HCT116 (cell line): ENCODE measurements at regions not wholly inside any gene's neighbourhood (a gene's known extent, or its start where the extent isn't known, plus 50 kb on each side); places are given as distances from the start of the nearest gene placed in this dataset.

Source experiments
- ATAC-seq: fragments of 200-7000 bp; cut with Tn5 transposase; 2 replicates; pipeline ENCODE4 v1.9.1; 2020; ENCODE audit warnings: mild to moderate bottlenecking, moderate library complexity
- BruUV-seq: library from RNA; stranded (reverse); fragments of 400-500 nt; replicated peaks from 2 replicates; lab custom pipeline; 2021; lab: Mats Ljungman, UMichigan
- CTCF ChIA-PET: fragments of 300-600 bp; sonication (Branson Sonifier 250); formaldehyde crosslinking; loops from one replicate; lab custom pipeline; 2021; ENCODE audit warnings: antibody characterized with exemption; lab: Charles Lee
- POLR2A ChIA-PET: fragments of 300-600, 350-600 bp; sonication (Branson Sonifier 250); formaldehyde crosslinking; loops from one replicate; lab custom pipeline; 2021; ENCODE audit warnings: antibody characterized with exemption; lab: Charles Lee
- RAD21 ChIA-PET, 2 experiments: fragments of 300-600 bp; sonication (Branson Sonifier 250); formaldehyde crosslinking; loops; one replicate each; lab custom pipeline; 2023; ENCODE audit warnings: low total read pairs in 2 of 2; ENCODE audit not compliant: uncharacterized antibody in 2 of 2, unreplicated experiment in 2 of 2, low non-redundant PET in 1 of 2; lab: Charles Lee
- DNase-seq: peaks from one replicate; pipeline ENCODE4 v3.0.0-alpha.2; 2010; ENCODE audit warnings: low read depth, low spot score
- H2AFZ ChIP-seq: fragments of 200-600 bp; shearing (Covaris generic), sonication (generic); 2 replicates; pipeline ENCODE4 v1.6.1; 2017; ENCODE audit warnings: low read depth, mixed run types, mixed read lengths, antibody characterized with exemption, low read length; ENCODE audit not compliant: poor library complexity, severe bottlenecking
- H3K27ac ChIP-seq: 2 replicates; pipeline ENCODE4 v1.5.1; 2012; ENCODE audit warnings: low read depth, low read length
- H3K27me3 ChIP-seq: fragments of 200-600 bp; sonication (generic); 2 replicates; pipeline ENCODE4 v1.6.1; 2016; ENCODE audit warnings: mixed run types, low read length, mixed read lengths; ENCODE audit not compliant: insufficient read depth
- H3K36me3 ChIP-seq, 2 experiments: fragments of 200-500 bp in 1 of 2; fragments of 200-600 bp in 1 of 2; sonication (Bioruptor generic) in 1 of 2; sonication (generic) in 1 of 2; 2 replicates each; pipeline versions ENCODE4 v1.5.1 to v1.6.1; 2014 to 2016; ENCODE audit warnings: low read length in 2 of 2, inconsistent platforms in 1 of 2, mixed read lengths in 1 of 2, mixed run types in 1 of 2; ENCODE audit not compliant: insufficient read depth in 2 of 2, control insufficient read depth in 1 of 2
- H3K4me1 ChIP-seq, 2 experiments: fragments of 200-600 bp in 1 of 2; sonication (generic) in 1 of 2; 2 replicates each; pipeline versions ENCODE4 v1.5.1 to v1.6.1; 2012 to 2017; ENCODE audit warnings: low read length in 2 of 2, inconsistent platforms in 1 of 2, mild to moderate bottlenecking in 1 of 2, mixed read lengths in 1 of 2, mixed run types in 1 of 2, moderate library complexity in 1 of 2; ENCODE audit not compliant: insufficient read depth in 2 of 2, control insufficient read depth in 1 of 2
- H3K4me2 ChIP-seq: fragments of 200-600 bp; sonication (generic); 2 replicates; pipeline ENCODE4 v1.6.1; 2017; ENCODE audit warnings: mixed run types, low read length, mixed read lengths
- H3K4me3 ChIP-seq, 2 experiments: fragments of 200-600 bp in 1 of 2; sonication (generic) in 1 of 2; replicated peaks in 1 of 2; 2 replicates each; pipeline ENCODE4 v1.5.1; 2011 to 2016; ENCODE audit warnings: low read length in 2 of 2, control low read depth in 1 of 2, low read depth in 1 of 2, mild to moderate bottlenecking in 1 of 2, mixed read lengths in 1 of 2, mixed run types in 1 of 2
- H3K79me2 ChIP-seq: fragments of 200-600 bp; sonication (generic); 2 replicates; pipeline ENCODE4 v1.6.1; 2017; ENCODE audit warnings: mild to moderate bottlenecking, mixed run types, low read length, moderate library complexity, mixed read lengths; ENCODE audit not compliant: insufficient read depth
- H3K9ac ChIP-seq: fragments of 200-600 bp; sonication (generic); 2 replicates; pipeline ENCODE4 v1.6.1; 2016; ENCODE audit warnings: low read length, mixed read lengths
- H3K9me2 ChIP-seq: fragments of 200-600 bp; sonication (generic), shearing (Covaris generic); 2 replicates; pipeline ENCODE4 v1.6.1; 2017; ENCODE audit warnings: mixed run types, mild to moderate bottlenecking, moderate library complexity; ENCODE audit not compliant: insufficient read depth
- H3K9me3 ChIP-seq, 2 experiments: fragments of 200-500 bp in 1 of 2; fragments of 200-600 bp in 1 of 2; sonication (Bioruptor generic) in 1 of 2; sonication (generic) in 1 of 2; 2 replicates each; pipeline ENCODE4 v1.6.1; 2014 to 2017; ENCODE audit warnings: low read length in 2 of 2, mixed read lengths in 2 of 2, inconsistent platforms in 1 of 2, low read depth in 1 of 2, mild to moderate bottlenecking in 1 of 2, mixed run types in 1 of 2, moderate library complexity in 1 of 2; ENCODE audit not compliant: control insufficient read depth in 1 of 2, insufficient read depth in 1 of 2
- H4K20me1 ChIP-seq: fragments of 200-600 bp; sonication (generic), shearing (Covaris generic); 2 replicates; pipeline ENCODE4 v1.6.1; 2017; ENCODE audit warnings: mixed run types, mild to moderate bottlenecking, moderate library complexity; ENCODE audit not compliant: insufficient read depth
- CBX3 ChIP-seq: IDR thresholded peaks from 2 replicates; pipeline ENCODE4 v1.6.1; 2012; ENCODE audit warnings: low read depth
- CEBPB ChIP-seq: IDR thresholded peaks from 2 replicates; pipeline ENCODE4 v1.6.1; 2012; ENCODE audit warnings: low read depth
- ELF1 ChIP-seq: IDR thresholded peaks from 2 replicates; pipeline ENCODE4 v1.6.1; 2012; ENCODE audit warnings: low read depth, borderline replicate concordance
- EZH2 ChIP-seq: fragments of 200-600 bp; sonication (generic); IDR thresholded peaks from 2 replicates; pipeline ENCODE4 v1.6.1; 2017; ENCODE audit warnings: antibody characterized with exemption, mixed run types
- EZH2phosphoT487 ChIP-seq: fragments of 200-600 bp; IDR thresholded peaks from 2 replicates; pipeline ENCODE4 v1.6.1; 2018; ENCODE audit warnings: antibody characterized with exemption, borderline replicate concordance
- FOSL1 ChIP-seq: IDR thresholded peaks from 2 replicates; pipeline ENCODE4 v1.6.1; 2012; ENCODE audit warnings: low read depth
- JUND ChIP-seq: IDR thresholded peaks from 2 replicates; pipeline ENCODE4 v1.6.1; 2012
- POLR2A ChIP-seq: IDR thresholded peaks from 2 replicates; pipeline ENCODE4 v1.7.0; 2011; ENCODE audit warnings: borderline replicate concordance; ENCODE audit not compliant: insufficient read depth, insufficient read length; ENCODE audit errors: extremely low read depth
- POLR2AphosphoS5 ChIP-seq: IDR thresholded peaks from 2 replicates; pipeline ENCODE4 v1.6.1; 2011; ENCODE audit warnings: mild to moderate bottlenecking, low read depth, low read length, moderate library complexity
- RAD21 ChIP-seq: IDR thresholded peaks from 2 replicates; pipeline ENCODE4 v1.6.1; 2012; ENCODE audit warnings: low read depth, mild to moderate bottlenecking
- SIN3A ChIP-seq: IDR thresholded peaks from 2 replicates; pipeline ENCODE4 v1.6.1; 2012; ENCODE audit warnings: low read depth
- SP1 ChIP-seq: IDR thresholded peaks from 2 replicates; pipeline ENCODE4 v1.6.1; 2012; ENCODE audit warnings: low read depth
- YY1 ChIP-seq: IDR thresholded peaks from 2 replicates; pipeline ENCODE4 v1.6.1; 2011; ENCODE audit warnings: low read length, low read depth, moderate library complexity, mild to moderate bottlenecking; ENCODE audit not compliant: insufficient replicate concordance; ENCODE audit errors: extremely low read depth
- ZFX ChIP-seq: fragments of 450-650 bp; IDR thresholded peaks from 2 replicates; pipeline ENCODE4 v1.6.1; 2017
- ZNF274 ChIP-seq: fragments of 200-500 bp; sonication (Bioruptor generic); IDR thresholded peaks from 2 replicates; pipeline ENCODE4 v1.6.1; 2014; ENCODE audit warnings: mild to moderate bottlenecking, low read depth, low read length, inconsistent platforms
- intact Hi-C: fragments of 100-400 bp; cut with micrococcal nuclease; formaldehyde crosslinking; loops from 2 replicates; pipeline ENCODE4 v1.10.0; 2022
- TF ChIP-seq, protein P1 (sequence below): IDR thresholded peaks from 2 replicates; pipeline ENCODE4 v1.6.1; 2012; ENCODE audit warnings: low read depth
- TF ChIP-seq, protein P2 (sequence below), 3 experiments: fragments of 200-600 bp in 1 of 3; sonication (generic) in 1 of 3; IDR thresholded peaks in 2 of 3; conservative IDR thresholded peaks in 1 of 3; 2 replicates each; pipeline ENCODE4 v1.5.1; 2012 to 2017; ENCODE audit warnings: low read depth in 2 of 3, low read length in 2 of 3, antibody characterized with exemption in 1 of 3, borderline replicate concordance in 1 of 3, control low read depth in 1 of 3, mild to moderate bottlenecking in 1 of 3, mixed read lengths in 1 of 3, mixed run types in 1 of 3, moderate library complexity in 1 of 3; ENCODE audit not compliant: insufficient read depth in 1 of 3

DNA sequence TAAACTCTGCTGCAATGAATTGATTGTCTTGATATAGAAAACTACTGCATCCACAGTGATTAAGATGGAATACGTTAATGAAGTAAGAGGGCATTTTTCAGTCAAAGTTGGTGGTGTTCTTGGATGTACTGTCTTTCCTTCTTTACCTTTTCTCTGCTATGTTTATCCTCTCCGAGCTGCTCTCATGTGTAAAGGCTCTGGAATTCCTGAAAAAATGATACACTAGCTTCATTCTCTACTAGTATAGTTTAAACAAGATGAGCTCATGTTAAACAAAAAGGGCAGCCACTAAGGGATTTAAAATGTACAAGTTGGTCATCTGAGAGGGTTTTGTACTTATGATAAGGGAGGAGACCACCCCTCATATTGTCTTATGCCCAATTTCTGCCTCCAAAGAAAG lies 504.6 kb upstream of the NECTIN3 start (continued):
- TF ChIP-seq YY1 (no peak), POLR2A (no peak)
- TF ChIP-seq, protein P1, sequence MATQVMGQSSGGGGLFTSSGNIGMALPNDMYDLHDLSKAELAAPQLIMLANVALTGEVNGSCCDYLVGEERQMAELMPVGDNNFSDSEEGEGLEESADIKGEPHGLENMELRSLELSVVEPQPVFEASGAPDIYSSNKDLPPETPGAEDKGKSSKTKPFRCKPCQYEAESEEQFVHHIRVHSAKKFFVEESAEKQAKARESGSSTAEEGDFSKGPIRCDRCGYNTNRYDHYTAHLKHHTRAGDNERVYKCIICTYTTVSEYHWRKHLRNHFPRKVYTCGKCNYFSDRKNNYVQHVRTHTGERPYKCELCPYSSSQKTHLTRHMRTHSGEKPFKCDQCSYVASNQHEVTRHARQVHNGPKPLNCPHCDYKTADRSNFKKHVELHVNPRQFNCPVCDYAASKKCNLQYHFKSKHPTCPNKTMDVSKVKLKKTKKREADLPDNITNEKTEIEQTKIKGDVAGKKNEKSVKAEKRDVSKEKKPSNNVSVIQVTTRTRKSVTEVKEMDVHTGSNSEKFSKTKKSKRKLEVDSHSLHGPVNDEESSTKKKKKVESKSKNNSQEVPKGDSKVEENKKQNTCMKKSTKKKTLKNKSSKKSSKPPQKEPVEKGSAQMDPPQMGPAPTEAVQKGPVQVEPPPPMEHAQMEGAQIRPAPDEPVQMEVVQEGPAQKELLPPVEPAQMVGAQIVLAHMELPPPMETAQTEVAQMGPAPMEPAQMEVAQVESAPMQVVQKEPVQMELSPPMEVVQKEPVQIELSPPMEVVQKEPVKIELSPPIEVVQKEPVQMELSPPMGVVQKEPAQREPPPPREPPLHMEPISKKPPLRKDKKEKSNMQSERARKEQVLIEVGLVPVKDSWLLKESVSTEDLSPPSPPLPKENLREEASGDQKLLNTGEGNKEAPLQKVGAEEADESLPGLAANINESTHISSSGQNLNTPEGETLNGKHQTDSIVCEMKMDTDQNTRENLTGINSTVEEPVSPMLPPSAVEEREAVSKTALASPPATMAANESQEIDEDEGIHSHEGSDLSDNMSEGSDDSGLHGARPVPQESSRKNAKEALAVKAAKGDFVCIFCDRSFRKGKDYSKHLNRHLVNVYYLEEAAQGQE = no peak

DNA sequence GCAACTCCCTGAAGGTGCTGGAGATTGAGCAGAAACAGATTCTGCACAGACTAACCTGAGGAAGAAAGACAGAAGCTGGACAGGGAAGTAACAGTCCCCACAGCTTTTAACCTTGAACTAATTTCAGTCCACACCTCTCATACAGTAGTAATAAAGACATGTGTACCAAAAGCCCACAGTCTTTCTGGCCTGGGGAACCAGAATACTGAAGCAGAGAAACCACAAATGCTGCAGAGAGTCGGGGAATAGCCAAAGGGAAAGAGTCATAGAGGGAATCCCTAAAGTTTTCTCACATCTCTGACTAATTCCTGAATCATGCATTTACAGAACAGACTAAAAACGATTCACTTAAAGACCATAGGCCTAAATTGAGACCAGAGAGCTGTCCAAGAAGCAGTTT lies 503.4 kb upstream of the NECTIN3 start:
- peaks cover 0 to 10% of the 10 kb centered on the region in 2 experiments; a peak in 1 of 4 replicates for H3K36me3 ChIP-seq
- RAD21 ChIA-PET = no interaction called here
- H3K27ac ChIP-seq = peak overlapping the region; percentile 83
- no peak overlapping the region for H3K4me3 ChIP-seq
- H4K20me1 ChIP-seq = no peaks in the 10 kb centered on the region
- H3K4me2 ChIP-seq = peak overlapping the region; percentile 56
- H3K4me1 ChIP-seq = peaks cover 26 to 50% of the 10 kb centered on the region in 2 experiments
- H3K9me3 ChIP-seq = no peaks in the 10 kb centered on the region
- TSS peak; percentile 64 for BruUV-seq
- H3K79me2 ChIP-seq = no peaks in the 10 kb centered on the region
- peak; percentile 72 for DNase-seq
- no peak for TF ChIP-seq SIN3A
- TF ChIP-seq RAD21 = peak; percentile 19; the same call in 1 of the 2 replicates
- TF ChIP-seq ZNF274 = no peak
- no peak for TF ChIP-seq EZH2
- peak; percentile 39; the same call in 1 of the 2 replicates for TF ChIP-seq POLR2AphosphoS5
- TF ChIP-seq EZH2phosphoT487 = no peak
- TF ChIP-seq SP1 = peak; percentile 68
- no peak for TF ChIP-seq POLR2A
- TF ChIP-seq CEBPB = peak; percentile 54; the same call in 1 of the 2 replicates
- TF ChIP-seq, protein P2, sequence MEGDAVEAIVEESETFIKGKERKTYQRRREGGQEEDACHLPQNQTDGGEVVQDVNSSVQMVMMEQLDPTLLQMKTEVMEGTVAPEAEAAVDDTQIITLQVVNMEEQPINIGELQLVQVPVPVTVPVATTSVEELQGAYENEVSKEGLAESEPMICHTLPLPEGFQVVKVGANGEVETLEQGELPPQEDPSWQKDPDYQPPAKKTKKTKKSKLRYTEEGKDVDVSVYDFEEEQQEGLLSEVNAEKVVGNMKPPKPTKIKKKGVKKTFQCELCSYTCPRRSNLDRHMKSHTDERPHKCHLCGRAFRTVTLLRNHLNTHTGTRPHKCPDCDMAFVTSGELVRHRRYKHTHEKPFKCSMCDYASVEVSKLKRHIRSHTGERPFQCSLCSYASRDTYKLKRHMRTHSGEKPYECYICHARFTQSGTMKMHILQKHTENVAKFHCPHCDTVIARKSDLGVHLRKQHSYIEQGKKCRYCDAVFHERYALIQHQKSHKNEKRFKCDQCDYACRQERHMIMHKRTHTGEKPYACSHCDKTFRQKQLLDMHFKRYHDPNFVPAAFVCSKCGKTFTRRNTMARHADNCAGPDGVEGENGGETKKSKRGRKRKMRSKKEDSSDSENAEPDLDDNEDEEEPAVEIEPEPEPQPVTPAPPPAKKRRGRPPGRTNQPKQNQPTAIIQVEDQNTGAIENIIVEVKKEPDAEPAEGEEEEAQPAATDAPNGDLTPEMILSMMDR (IDR thresholded peaks at IDR 0.05 in 2 of 3, conservative IDR thresholded peaks at IDR 0.05 in 1 of 3; ENCODE audit: borderline replicate concordance in 1 of 3, insufficient read depth in 1 of 3, low read depth in 2 of 3, low read length in 2 of 3) = no peak
- peak; percentile 87 for TF ChIP-seq FOSL1
- TF ChIP-seq CBX3 = peak; percentile 18; the same call in 1 of the 2 replicates
- no peak for TF ChIP-seq ZFX
- no peak; the same call in 1 of the 2 replicates for TF ChIP-seq ELF1
- TF ChIP-seq JUND = peak; percentile 75
- peak overlapping the region; percentile 58 for H2AFZ ChIP-seq
- POLR2A ChIA-PET = interaction anchor here (1.3 kb wide), 1 partner anchor 9 kb away, joined by 3 read pairs; no protein-coding TSS in a partner anchor
- intact Hi-C loops = no loop called here
- no peaks in the 10 kb centered on the region for H3K9me2 ChIP-seq
- ATAC-seq = peak; percentile 83
- no peaks in the 10 kb centered on the region for H3K27me3 ChIP-seq
- CTCF ChIA-PET = no interaction called here
- peak overlapping the region; percentile 39 for H3K9ac ChIP-seq
